Liver (tissue), 7 donors: ENCODE measurements at regions not wholly inside any gene's neighbourhood (a gene's known extent, or its start where the extent isn't known, plus 50 kb on each side); places are given as distances from the start of the nearest gene placed in this dataset.
A peak's percentile ranks its signal among the peaks of the same experiment; 100 is the strongest.

Experiments
- DNase-seq: peaks from one replicate; pipeline ENCODE4 v3.0.0-alpha.2; 2017; ENCODE audit warnings: low spot score
- H3K27ac ChIP-seq, 2 donors: one replicate each; pipeline ENCODE4 v1.7.0; 2013; ENCODE audit warnings: inconsistent platforms in 2 of 2, low read length in 2 of 2, control low read depth in 1 of 2, low read depth in 1 of 2, mild to moderate bottlenecking in 1 of 2
- H3K27me3 ChIP-seq, 4 donors: one replicate each; pipeline versions ENCODE4 v1.6.1 to v1.7.0; 2013; ENCODE audit warnings: low read length in 3 of 4, inconsistent platforms in 1 of 4, mild to moderate bottlenecking in 1 of 4, moderate library complexity in 1 of 4; ENCODE audit not compliant: control insufficient read depth in 4 of 4, insufficient read depth in 4 of 4
- H3K36me3 ChIP-seq, 4 donors: one replicate each; pipeline versions ENCODE4 v1.6.1 to v1.7.0; 2013; ENCODE audit warnings: low read length in 3 of 4, mild to moderate bottlenecking in 3 of 4, low read depth in 1 of 4, moderate library complexity in 1 of 4; ENCODE audit not compliant: control insufficient read depth in 4 of 4, insufficient read depth in 3 of 4
- H3K4me1 ChIP-seq, 4 donors: one replicate each; pipeline versions ENCODE4 v1.6.1 to v1.7.0; 2013; ENCODE audit warnings: low read length in 3 of 4, mild to moderate bottlenecking in 3 of 4, moderate library complexity in 1 of 4; ENCODE audit not compliant: control insufficient read depth in 4 of 4, insufficient read depth in 4 of 4
- H3K4me3 ChIP-seq, 3 donors: one replicate each; pipeline versions ENCODE4 v1.6.1 to v1.7.0; 2013; ENCODE audit warnings: low read length in 3 of 3, control low read depth in 1 of 3, low read depth in 1 of 3, mild to moderate bottlenecking in 1 of 3
- H3K9ac ChIP-seq, 2 donors: one replicate each; pipeline ENCODE4 v1.7.0; 2013; ENCODE audit warnings: low read length in 2 of 2, mild to moderate bottlenecking in 2 of 2, moderate library complexity in 2 of 2, control low read depth in 1 of 2, low read depth in 1 of 2
- H3K9me3 ChIP-seq, 4 donors: one replicate each; pipeline versions ENCODE4 v1.6.1 to v1.7.0; 2013; ENCODE audit warnings: low read length in 3 of 4; ENCODE audit not compliant: control insufficient read depth in 4 of 4
- ATF3 ChIP-seq: IDR thresholded peaks from 2 replicates; pipeline ENCODE4 v1.6.1; 2016; ENCODE audit warnings: antibody characterized with exemption
- EGR1 ChIP-seq, 2 donors: IDR thresholded peaks; 2 replicates each; pipeline ENCODE4 v1.6.1; 2016 to 2018; ENCODE audit warnings: antibody characterized with exemption in 2 of 2, low read depth in 2 of 2
- FOXA1 ChIP-seq: IDR thresholded peaks from 2 replicates; pipeline ENCODE4 v1.6.1; 2016; ENCODE audit warnings: antibody characterized with exemption
- GABPA ChIP-seq, 2 donors: IDR thresholded peaks in 1 of 2; conservative IDR thresholded peaks in 1 of 2; 2 replicates each; pipeline ENCODE4 v1.6.1; 2016; ENCODE audit warnings: antibody characterized with exemption in 2 of 2, mild to moderate bottlenecking in 1 of 2, moderate library complexity in 1 of 2
- HNF4A ChIP-seq, 2 donors: conservative IDR thresholded peaks; 2 replicates each; pipeline ENCODE4 v1.6.1; 2016; ENCODE audit warnings: antibody characterized with exemption in 2 of 2, mild to moderate bottlenecking in 2 of 2
- HNF4G ChIP-seq: IDR thresholded peaks from 2 replicates; pipeline ENCODE4 v1.6.1; 2016; ENCODE audit warnings: antibody characterized with exemption
- JUND ChIP-seq, 2 donors: IDR thresholded peaks; 2 replicates each; pipeline ENCODE4 v1.6.1; 2016; ENCODE audit warnings: antibody characterized with exemption in 2 of 2
- MAX ChIP-seq: IDR thresholded peaks from 2 replicates; pipeline ENCODE4 v1.6.1; 2016; ENCODE audit warnings: antibody characterized with exemption
- NR2F2 ChIP-seq: IDR thresholded peaks from 2 replicates; pipeline ENCODE4 v1.6.1; 2016; ENCODE audit warnings: antibody characterized with exemption
- RAD21 ChIP-seq, 2 donors: IDR thresholded peaks; 2 replicates each; pipeline ENCODE4 v1.6.1; 2016; ENCODE audit warnings: antibody characterized with exemption in 2 of 2, mild to moderate bottlenecking in 2 of 2
- REST ChIP-seq: IDR thresholded peaks from 2 replicates; pipeline ENCODE4 v1.6.1; 2016; ENCODE audit warnings: antibody characterized with exemption, mild to moderate bottlenecking
- RXRA ChIP-seq, 2 donors: IDR thresholded peaks; 2 replicates each; pipeline ENCODE4 v1.6.1; 2017 to 2018; ENCODE audit warnings: antibody characterized with exemption in 2 of 2, mild to moderate bottlenecking in 1 of 2
- SP1 ChIP-seq: IDR thresholded peaks from 2 replicates; pipeline ENCODE4 v1.6.1; 2018; ENCODE audit warnings: antibody characterized with exemption, mild to moderate bottlenecking
- TAF1 ChIP-seq: conservative IDR thresholded peaks from 2 replicates; pipeline ENCODE4 v1.6.1; 2016; ENCODE audit warnings: antibody characterized with exemption, mild to moderate bottlenecking
- YY1 ChIP-seq: IDR thresholded peaks from 2 replicates; pipeline ENCODE4 v1.6.1; 2016; ENCODE audit warnings: antibody characterized with exemption, mild to moderate bottlenecking
- WGBS: extraction: QIAGEN DNeasy Blood & Tissue Kit; methylation state at CpG from one replicate; pipeline ENCODE4 v1.1.7; 2013; 5-methylcytosine and 5-hydroxymethylcytosine counted together
- donor health status: healthy.
- donor health status: healthy.
- donor health status: healthy.
- donor health status: healthy.

- Histone ChIP-seq H3K4me3 (no peak overlapping the region), H3K27ac (peak overlapping the region in 1 of 2 donors; percentile 27), H3K27me3 (no peaks in the 10 kb centered on the region), H3K9ac (no peak overlapping the region), H3K4me1 (peaks cover 0 to 20% (median 12%) of the 10 kb centered on the region in 4 donors), H3K9me3 (no peaks in the 10 kb centered on the region), H3K36me3 (no peaks in the 10 kb centered on the region)
- TF ChIP-seq RXRA (IDR thresholded peaks at IDR 0.05) (peak in 1 of 2 donors; percentile 78), JUND (IDR thresholded peaks at IDR 0.05) (peak in 1 of 2 donors; percentile 55), HNF4A (conservative IDR thresholded peaks at IDR 0.05) (peak; percentile 81 to 96), ATF3 (no peak), GABPA (IDR thresholded peaks at IDR 0.05 in 1 of 2, conservative IDR thresholded peaks at IDR 0.05 in 1 of 2) (no peak), YY1 (peak; percentile 35), MAX (peak; percentile 45), HNF4G (peak; percentile 37), SP1 (peak; percentile 41), RAD21 (IDR thresholded peaks at IDR 0.05) (peak in 1 of 2 donors; percentile 29)
- no peak for DNase-seq
Measured at GRCh38 chr9:99362321-99362720, 140.2 kb downstream of the SEC61B start.

- Histone ChIP-seq H3K4me1 (peaks cover 0 to 15% (median 10%) of the 10 kb centered on the region in 4 donors), H3K4me3 (no peak overlapping the region), H3K36me3 (no peaks in the 10 kb centered on the region), H3K27me3 (no peaks in the 10 kb centered on the region), H3K9me3 (no peaks in the 10 kb centered on the region), H3K27ac (no peak overlapping the region), H3K9ac (no peak overlapping the region)
- TF ChIP-seq SP1 (no peak), EGR1 (IDR thresholded peaks at IDR 0.05; ENCODE audit: low read depth in 2 of 2) (no peak), YY1 (no peak), ATF3 (no peak)
- 90% methylated on average over 3 of the region's 3 CpGs for whole genome bisulfite sequencing
- no peak for DNase-seq
Measured at GRCh38 chr9:99363509-99363908, 141.4 kb downstream of the SEC61B start.

GRCh38 chr9:99365233-99365980 lies 143.3 kb downstream of the SEC61B start:
- no peaks in the 10 kb centered on the region for H3K27me3 ChIP-seq
- DNase-seq = no peak
- no peak overlapping the region for H3K9ac ChIP-seq
- H3K4me1 ChIP-seq = peaks cover 0 to 15% (median 8%) of the 10 kb centered on the region in 4 donors
- WGBS = 78% methylated on average over 7 of the region's 7 CpGs
- H3K27ac ChIP-seq = no peak overlapping the region
- H3K36me3 ChIP-seq = no peaks in the 10 kb centered on the region
- no peak overlapping the region for H3K4me3 ChIP-seq
- no peaks in the 10 kb centered on the region for H3K9me3 ChIP-seq
- no peak for TF ChIP-seq MAX
- no peak for TF ChIP-seq ATF3
- no peak for TF ChIP-seq TAF1
- TF ChIP-seq JUND (IDR thresholded peaks at IDR 0.05) = no peak
- TF ChIP-seq GABPA (IDR thresholded peaks at IDR 0.05 in 1 of 2, conservative IDR thresholded peaks at IDR 0.05 in 1 of 2) = no peak
- no peak for TF ChIP-seq EGR1 (IDR thresholded peaks at IDR 0.05; ENCODE audit: low read depth in 2 of 2)
- TF ChIP-seq FOXA1 = no peak
- no peak for TF ChIP-seq NR2F2
- TF ChIP-seq RXRA (IDR thresholded peaks at IDR 0.05) = no peak
- no peak for TF ChIP-seq REST
- TF ChIP-seq RAD21 (IDR thresholded peaks at IDR 0.05) = no peak
